ENCODE measurements at regions not wholly inside any gene's neighbourhood (a gene's known extent, or its start where the extent isn't known, plus 50 kb on each side); places are given as distances from the start of the nearest gene placed in this dataset.
A peak's percentile ranks its signal among the peaks of the same experiment; 100 is the strongest.
"Not testable (repeated sequence)": the region's sequence is repeated elsewhere in the genome, so short reads cannot be mapped to it uniquely, and the experiment has no call there.

- no peak for DNase-seq
These were observed 136.9 kb upstream of the PALS2 start for GRCh38 chr7:24436131-24436920.

DNA sequence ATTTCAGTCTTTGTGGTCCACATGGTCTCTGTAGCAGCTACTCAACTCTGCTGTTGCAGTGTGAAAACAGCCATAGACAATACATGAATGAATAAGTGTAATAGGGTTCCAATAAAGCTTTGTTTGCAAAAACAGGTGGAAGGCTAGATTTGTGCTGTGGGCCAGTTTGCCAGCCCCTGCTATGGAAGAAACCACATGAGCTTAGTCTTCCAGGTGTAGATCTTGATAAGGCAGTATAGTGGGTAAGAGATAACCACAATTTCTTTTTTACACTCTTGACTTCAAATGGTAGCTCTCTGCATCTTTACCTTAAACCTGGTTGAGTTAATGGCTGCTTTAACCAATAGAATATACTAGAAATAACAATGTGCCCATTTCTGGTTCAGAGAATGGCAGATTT is 135.0 kb upstream of the PALS2 start:
- DNase-seq = no peak

DNA sequence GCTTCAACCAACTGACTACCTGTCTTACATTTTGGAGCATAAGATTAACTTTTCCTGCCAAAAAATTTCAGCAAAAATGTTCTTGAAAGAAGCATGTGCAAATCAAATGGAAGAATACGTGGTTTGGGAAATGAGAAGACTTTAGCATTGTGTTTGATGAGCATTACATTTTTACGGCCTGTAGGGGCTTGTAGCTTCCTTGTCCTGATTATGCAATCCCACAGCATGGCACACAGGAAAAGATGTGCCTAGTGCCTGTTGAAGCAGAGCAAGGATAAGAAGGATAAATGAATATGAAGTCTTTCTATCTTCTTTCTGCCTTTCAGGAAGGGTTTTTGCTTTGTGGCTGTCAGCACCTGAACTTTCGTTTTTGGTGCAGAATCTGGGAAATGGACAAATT is 134.1 kb upstream of the PALS2 start:
- not testable (repeated sequence) for DNase-seq

DNA sequence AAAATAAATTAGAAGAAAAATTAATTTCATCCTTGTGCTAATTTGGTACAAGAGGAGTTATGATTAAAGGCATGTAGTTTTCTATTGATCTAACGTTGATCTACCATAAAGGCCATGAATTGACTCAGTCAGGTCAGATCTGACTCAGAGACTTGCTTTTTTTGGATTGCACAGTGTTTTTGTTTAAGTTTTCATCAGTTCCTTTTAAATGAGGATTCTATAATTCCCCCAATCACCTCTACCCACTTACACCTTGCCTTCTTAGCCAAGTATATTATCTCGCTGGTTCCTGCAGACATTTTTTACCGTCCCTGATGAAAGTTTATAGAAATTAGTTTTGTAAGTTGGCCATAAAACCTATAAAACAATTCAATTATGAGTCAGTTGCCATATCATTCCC is 132.4 kb upstream of the PALS2 start:
- no peak for DNase-seq

GRCh38 chr7:24441314-24442027 is 131.8 kb upstream of the PALS2 start:
- no peak for DNase-seq

GRCh38 chr7:24442170-24442777 is 131.0 kb upstream of the PALS2 start:
- DNase-seq = no peak

DNA sequence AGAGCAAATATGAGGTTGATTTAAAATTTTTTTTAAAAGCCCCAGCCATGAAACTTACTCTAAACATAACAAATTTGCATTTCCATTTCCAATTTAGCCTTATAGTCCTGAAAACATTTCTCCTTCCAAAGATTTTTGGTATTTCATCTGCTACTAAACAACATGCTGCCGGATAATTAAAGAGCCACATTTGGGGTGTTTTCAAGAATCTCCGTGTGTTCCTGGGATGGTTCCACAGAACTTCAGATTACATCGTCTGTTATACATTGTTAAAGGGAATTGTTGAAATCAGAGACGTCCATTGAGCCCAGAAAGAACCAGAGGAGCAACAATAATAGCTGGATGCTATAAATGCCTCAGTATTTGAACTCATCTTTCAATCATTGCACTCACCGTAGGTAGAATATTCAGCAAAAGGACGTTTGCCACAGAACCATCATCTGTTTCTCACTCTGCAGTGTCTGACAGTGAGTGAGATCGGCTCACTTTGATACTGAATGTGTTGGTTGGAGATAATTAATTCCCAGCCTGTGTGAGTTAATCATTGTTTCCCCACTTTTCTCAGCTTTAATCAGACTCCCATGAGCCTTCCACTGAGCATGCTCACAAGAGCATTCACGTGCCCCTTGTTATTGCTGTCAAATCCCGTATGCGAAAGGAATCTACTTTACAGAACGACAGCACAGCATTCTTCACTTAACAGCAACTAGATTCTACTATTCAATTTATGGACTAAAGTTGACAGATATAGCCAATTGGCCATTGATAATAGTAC is 128.4 kb upstream of the PALS2 start:
- no peak for DNase-seq

GRCh38 chr7:24448038-24448437 is 125.2 kb upstream of the PALS2 start:
- DNase-seq = no peak

- not testable (repeated sequence) for DNase-seq
These were observed 123.8 kb upstream of the PALS2 start for GRCh38 chr7:24449416-24449815.

- no peak for DNase-seq
These were observed 117.3 kb upstream of the PALS2 start for GRCh38 chr7:24455813-24456525.

DNA sequence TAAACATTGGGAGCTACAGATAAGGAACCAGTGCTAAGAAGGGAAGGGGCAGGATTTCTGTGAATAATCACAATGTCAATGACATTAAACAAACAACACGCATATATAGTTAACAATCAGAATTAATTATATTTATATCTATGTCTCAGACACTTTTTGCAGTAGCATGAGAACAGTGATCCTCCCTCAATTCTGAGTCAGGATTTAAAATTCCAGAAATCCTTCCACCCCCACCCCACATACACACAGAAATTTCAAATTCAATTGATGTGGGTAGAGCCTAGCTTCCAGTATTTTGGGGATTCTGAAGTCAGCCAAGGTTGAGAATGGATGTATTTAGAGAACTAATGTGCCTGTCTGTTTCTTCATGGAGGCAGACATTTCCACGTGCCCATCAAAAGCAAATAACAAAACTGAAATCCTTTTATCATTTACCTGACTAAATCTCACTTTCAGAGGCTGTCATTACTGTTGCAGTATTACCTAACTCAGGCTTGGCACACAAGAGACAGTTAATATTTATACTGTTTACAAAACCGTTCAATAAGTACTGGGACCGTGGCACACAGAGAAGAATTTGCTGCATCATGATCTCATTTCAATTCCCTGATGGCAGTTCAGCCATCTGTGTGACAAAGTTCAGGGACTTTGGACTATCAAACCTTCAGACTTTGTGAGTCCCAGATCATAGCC is 116.6 kb upstream of the PALS2 start:
- peak; percentile 87 for DNase-seq

- DNase-seq = peak; percentile 87
These were observed 116.1 kb upstream of the PALS2 start for GRCh38 chr7:24457219-24457558.

GRCh38 chr7:24462117-24462516 is 111.1 kb upstream of the PALS2 start:
- DNase-seq = no peak

DNA sequence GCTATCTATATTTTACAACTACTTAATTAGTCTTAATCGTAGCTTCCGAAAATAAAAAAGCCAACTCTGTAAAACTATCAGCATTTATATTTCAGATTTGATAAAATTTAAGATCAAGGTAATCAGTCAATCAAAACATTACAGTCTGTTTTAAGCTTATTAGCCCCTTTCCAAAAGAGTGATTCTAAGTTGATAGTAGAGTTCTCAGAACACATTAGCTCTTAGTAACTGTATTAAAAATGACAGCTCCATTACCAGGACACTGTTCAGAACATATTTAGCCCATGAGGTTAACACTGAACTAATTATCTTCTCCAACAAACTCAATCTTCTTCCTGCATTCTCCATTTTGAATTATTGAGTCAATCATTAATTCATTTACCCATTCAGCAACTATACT is 110.3 kb upstream of the PALS2 start:
- DNase-seq = no peak

DNA sequence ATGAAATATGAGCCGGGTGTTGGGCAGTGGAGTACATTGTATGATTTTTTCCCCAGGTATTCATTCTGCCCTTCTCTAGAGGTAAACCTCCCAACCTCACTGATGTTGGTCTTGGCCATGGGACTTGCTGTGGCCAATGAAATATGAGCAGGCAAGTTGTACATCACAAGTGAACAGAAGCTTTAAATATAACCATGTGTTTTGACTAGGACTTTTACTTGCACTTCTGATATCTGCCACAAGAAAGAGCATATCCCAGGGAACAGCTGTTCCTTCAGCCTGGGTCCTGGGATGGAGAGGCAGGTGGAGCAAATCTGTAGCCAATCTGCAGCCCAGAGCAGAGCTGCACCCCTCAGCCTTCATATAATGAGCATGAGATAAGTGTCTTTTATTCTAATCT is 109.8 kb upstream of the PALS2 start:
- peak; percentile 14 for DNase-seq

GRCh38 chr7:24464861-24465260 is 108.4 kb upstream of the PALS2 start:
- DNase-seq = no peak

GRCh38 chr7:24466168-24466768 is 107.0 kb upstream of the PALS2 start:
- DNase-seq = no peak

DNA sequence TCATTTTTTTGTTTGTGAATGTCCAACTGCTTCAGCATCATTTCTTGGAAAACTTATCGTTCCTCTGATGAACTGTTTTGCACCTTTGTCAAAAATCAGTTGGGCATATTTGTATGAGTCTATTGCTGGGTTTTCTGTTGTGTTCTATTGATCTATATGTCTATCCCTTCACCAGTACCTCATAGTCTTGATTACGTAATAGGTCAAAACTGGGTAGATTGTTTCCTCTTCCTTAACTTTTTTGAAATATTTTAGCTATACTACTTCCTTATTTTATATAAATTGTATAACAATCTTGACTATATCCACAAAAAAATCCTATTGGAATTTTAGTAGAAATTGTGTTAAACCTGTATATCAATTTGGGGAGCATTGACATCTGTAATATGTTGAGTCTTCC is 104.1 kb upstream of the PALS2 start:
- DNase-seq = no peak

DNA sequence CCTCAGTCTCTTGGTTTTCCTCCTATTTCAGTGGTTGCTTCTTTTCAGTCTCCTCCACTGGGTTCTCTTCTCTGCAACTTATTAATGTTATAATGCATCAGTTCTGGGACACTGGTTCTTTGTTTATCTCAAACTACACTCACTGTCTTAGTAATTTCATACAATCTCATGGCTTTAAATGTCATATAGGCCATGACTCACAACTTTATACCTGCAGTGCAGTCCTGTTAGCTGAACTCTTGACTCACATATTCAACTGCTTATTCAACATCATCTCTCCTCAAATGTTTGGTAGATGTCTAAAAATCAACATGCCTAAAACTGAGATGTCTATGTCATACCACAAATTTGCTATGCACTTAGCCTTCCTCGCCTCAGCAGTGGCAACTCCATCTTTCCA is 101.2 kb upstream of the PALS2 start:
- DNase-seq = no peak

DNA sequence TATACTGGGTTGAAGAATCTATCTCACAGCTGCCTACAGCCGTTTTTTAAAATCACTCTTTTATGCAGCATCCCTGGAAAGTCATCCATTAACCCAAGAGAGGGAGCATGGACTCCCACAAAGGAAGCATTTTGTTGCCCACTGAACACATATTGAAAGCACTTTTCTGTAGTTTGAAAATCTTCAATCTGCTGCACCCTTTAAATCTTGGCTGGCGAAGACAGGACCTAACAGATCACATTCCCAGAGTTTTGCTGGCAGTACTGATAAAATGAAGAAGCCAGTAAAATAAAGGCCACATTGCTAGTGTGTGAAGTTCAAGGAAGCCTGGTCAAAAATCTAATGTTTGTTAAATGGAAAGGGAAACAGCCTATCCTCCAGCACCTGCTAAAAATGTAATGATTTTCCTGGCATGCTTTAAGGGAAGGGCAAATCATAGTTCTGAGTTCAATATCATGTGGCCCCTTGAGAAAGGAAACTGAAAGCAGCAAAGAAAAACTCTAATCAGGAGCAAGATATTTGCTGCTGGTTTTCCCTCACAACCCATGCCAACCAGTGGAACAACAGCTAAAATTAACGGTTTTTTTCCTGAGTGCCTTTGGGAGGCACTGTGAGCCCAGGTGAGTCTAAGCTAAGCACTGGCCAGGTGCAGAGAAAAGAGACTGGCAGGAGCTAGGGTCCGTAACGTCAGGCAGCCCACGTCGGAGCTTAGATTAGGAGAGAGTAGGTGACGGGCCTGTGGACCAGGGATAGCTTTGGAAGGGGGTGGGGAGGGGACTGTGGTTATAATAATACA is 97.9 kb upstream of the PALS2 start:
- no peak for DNase-seq

DNA sequence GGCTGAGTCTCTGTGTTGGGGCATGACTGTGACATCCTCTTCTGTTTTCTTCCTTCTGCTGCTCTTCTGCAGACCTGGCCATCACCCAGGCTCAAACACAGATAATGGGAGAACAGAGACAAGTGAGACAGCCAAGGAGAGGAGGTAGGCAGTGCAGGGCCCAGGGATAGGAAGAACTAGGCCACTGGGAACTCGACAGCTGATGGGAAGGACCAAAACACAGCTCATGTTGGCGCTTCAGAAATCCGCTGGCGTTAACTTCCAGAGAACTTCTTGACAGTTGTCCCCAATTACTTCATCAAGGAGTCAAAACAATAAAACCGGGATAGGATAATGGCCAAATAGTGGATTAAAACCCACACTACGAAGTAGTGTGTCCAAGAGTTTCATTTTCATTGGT is 97.0 kb upstream of the PALS2 start:
- no peak for DNase-seq

Data from NCI-H82 (cell line).